Skeletal muscle tissue (tissue), 3 donors: ENCODE measurements at regions not wholly inside any gene's neighbourhood (a gene's known extent, or its start where the extent isn't known, plus 50 kb on each side); places are given as distances from the start of the nearest gene placed in this dataset.

Experiments
- H3K27ac ChIP-seq: one replicate; pipeline ENCODE4 v1.7.0; 2013; ENCODE audit warnings: mild to moderate bottlenecking, low read depth, low read length, inconsistent platforms
- H3K27me3 ChIP-seq, 3 donors: one replicate each; pipeline ENCODE4 v1.7.0; 2013; ENCODE audit warnings: low read length in 3 of 3; ENCODE audit not compliant: control insufficient read depth in 3 of 3, insufficient read depth in 3 of 3
- H3K36me3 ChIP-seq, 3 donors: one replicate each; pipeline ENCODE4 v1.7.0; 2013; ENCODE audit warnings: low read length in 3 of 3; ENCODE audit not compliant: control insufficient read depth in 3 of 3, insufficient read depth in 3 of 3
- H3K4me1 ChIP-seq, 3 donors: one replicate each; pipeline ENCODE4 v1.7.0; 2013; ENCODE audit warnings: low read length in 3 of 3, mild to moderate bottlenecking in 3 of 3; ENCODE audit not compliant: control insufficient read depth in 3 of 3, insufficient read depth in 3 of 3
- H3K4me3 ChIP-seq, 3 donors: one replicate each; pipeline ENCODE4 v1.7.0; 2013; ENCODE audit warnings: low read length in 3 of 3
- H3K9ac ChIP-seq, 3 donors: one replicate each; pipeline ENCODE4 v1.7.0; 2013; ENCODE audit warnings: low read length in 3 of 3, mild to moderate bottlenecking in 3 of 3, moderate library complexity in 2 of 3, low read depth in 1 of 3
- H3K9me3 ChIP-seq, 3 donors: one replicate each; pipeline ENCODE4 v1.7.0; 2013; ENCODE audit warnings: low read length in 3 of 3; ENCODE audit not compliant: control insufficient read depth in 3 of 3
- donor health status: Osteomylitis.

DNA sequence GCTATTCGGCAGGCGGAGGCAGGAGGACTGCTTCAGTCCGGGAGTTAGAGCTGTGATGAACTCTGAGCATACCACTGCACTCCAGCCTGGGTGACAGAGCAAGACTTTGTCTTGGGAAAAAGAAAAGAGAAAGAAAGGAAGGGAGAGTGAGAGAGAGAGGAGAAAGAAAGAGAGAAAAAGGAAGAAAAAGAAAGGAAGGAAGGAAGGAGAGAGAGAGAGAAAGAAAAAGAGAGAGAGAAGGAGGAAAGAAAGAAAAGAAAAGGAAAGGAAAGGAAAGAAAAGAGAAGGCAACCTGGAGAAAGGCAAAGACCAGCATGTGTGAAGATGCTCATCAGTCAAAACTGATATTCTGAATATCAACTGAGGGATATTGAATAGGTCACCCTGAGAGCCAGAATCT is 143.1 kb upstream of the SASH1 start:
- Histone ChIP-seq H3K9me3 (no peaks in the 10 kb centered on the region), H3K4me1 (peaks cover 0 to 5% (median 0%) of the 10 kb centered on the region in 3 donors), H3K9ac (no peak overlapping the region), H3K4me3 (no peak overlapping the region), H3K27ac (no peak overlapping the region), H3K36me3 (no peaks in the 10 kb centered on the region), H3K27me3 (peaks cover 0 to 4% (median 0%) of the 10 kb centered on the region in 3 donors)

DNA sequence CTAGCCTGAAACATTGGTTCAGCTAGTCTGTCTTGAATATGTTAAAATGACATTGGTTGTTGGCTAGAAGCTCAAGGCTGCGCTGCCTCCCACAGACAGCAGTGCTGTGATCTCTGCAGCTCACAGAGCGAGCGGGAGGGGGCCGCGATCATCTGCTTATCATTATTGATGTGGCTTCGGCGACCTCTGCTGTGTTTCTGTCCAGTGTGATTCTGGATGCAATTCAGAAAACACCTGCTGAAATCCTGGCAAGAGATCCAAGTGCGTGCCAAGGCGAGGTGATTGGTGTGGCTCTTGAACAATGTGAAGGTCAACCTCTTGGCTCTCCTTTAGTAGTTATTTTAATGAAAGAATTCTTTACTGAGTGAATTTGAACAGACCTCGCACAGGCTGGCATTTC is 142.3 kb upstream of the SASH1 start:
- Histone ChIP-seq H3K36me3 (no peaks in the 10 kb centered on the region), H3K27ac (no peak overlapping the region), H3K4me3 (no peak overlapping the region)

DNA sequence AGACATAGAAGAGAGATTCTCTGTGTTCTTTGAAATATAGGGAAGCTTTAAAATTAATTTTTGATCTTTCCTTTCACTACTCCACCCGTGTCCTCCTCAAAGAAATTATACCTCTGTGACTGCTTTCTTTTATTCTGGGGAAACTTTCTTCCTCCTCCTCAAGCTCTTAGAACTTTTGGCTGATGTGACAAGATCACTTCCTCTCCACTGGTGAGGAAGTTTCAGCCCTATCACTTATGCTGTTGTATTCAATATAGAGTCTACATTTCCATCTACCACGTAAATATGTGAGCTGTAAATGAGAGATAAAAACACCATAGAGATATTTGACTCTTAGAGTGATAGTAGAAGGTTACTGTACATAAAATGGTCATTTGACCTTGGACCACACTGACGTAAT is 141.9 kb upstream of the SASH1 start:
- Histone ChIP-seq H3K9me3 (no peaks in the 10 kb centered on the region), H3K27me3 (peaks cover 0 to 4% (median 0%) of the 10 kb centered on the region in 3 donors), H3K36me3 (no peaks in the 10 kb centered on the region)

More for the DNA sequence above, 142.3 kb upstream of the SASH1 start:
- Histone ChIP-seq H3K9me3 (no peaks in the 10 kb centered on the region), H3K27me3 (peaks cover 0 to 4% (median 0%) of the 10 kb centered on the region in 3 donors), H3K4me1 (peaks cover 0 to 5% (median 0%) of the 10 kb centered on the region in 3 donors), H3K9ac (no peak overlapping the region)

DNA sequence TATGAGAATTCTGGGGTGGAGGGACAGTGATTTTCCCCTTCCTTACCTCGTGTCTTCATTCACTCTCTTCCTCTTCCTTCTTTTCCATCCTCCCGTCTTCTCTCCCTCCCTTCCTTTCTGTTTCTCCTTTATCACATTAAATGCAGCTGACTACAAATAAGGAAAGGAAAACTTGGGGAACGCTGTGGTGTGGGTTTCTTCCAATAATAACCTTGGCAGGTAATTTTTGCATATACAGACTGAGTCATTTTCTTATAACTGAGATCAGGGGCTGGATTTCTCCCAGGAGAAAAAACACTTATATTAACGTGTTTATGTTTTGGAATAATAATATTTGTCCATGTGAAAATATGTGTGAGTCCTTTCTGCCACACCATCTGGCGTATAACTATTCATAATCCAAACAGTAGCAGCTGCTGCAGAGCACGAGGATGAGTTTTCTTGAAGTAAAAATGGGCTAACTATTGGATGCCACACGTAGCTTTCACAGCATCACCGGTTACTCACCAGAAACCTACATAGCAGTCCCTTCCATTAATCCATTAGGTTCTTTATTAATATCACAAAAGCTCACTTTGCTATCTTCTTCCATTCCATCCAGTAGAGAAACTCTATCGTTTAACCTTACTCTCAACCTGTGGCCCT is 139.2 kb upstream of the SASH1 start:
- Histone ChIP-seq H3K4me3 (no peak overlapping the region), H3K4me1 (peaks cover 0 to 5% (median 0%) of the 10 kb centered on the region in 3 donors), H3K9ac (no peak overlapping the region), H3K27ac (no peak overlapping the region), H3K9me3 (no peaks in the 10 kb centered on the region), H3K36me3 (no peaks in the 10 kb centered on the region), H3K27me3 (peaks cover 0 to 4% (median 0%) of the 10 kb centered on the region in 3 donors)

More for the DNA sequence above, 141.9 kb upstream of the SASH1 start:
- no peak overlapping the region for H3K9ac ChIP-seq
- no peak overlapping the region for H3K27ac ChIP-seq
- H3K4me1 ChIP-seq = peaks cover 0 to 5% (median 0%) of the 10 kb centered on the region in 3 donors
- no peak overlapping the region for H3K4me3 ChIP-seq

DNA sequence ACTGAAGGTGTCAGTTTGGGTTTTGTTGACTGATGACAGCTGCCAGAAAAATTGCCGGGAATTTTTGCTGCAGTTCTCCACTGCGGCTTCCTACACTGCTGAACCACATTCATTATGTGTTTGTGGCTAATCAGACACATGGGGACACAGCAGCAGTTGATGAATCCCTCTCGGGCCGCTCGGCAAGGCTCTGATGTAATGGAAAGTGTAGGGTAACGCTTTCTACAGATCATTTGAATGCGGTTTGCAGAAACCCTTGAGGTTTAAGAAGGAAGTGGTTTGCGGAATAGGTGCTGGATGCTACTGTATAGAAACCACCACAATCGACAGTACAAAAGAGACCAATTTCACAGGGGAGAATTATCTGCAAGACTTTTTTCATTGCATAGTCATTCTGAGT is 138.7 kb upstream of the SASH1 start:
- peaks cover 0 to 4% (median 0%) of the 10 kb centered on the region in 3 donors for H3K27me3 ChIP-seq
- no peak overlapping the region for H3K4me3 ChIP-seq
- H3K9ac ChIP-seq = no peak overlapping the region
- no peaks in the 10 kb centered on the region for H3K9me3 ChIP-seq
- peaks cover 0 to 5% (median 0%) of the 10 kb centered on the region in 3 donors for H3K4me1 ChIP-seq
- no peaks in the 10 kb centered on the region for H3K36me3 ChIP-seq
- no peak overlapping the region for H3K27ac ChIP-seq

DNA sequence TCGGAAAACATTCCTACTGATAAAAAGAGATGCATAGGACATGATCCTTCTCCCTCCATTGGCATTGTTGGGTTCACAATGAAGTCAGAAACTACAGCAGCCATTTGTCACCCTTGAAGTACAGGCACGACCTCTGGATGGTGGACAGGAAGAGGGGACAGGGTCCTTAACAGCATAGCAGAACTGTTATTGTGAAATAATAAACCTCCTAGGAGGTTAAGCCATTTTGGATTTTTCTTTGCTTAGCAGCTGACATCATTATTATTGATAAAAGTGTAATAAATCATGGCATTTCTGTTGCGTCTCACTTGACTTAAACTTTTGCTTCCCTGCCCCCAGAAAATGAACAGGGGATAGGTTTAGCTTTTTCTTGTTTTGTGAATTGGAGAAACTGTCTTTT is 134.3 kb upstream of the SASH1 start:
- no peak overlapping the region for H3K4me3 ChIP-seq
- H3K9me3 ChIP-seq = no peaks in the 10 kb centered on the region
- H3K9ac ChIP-seq = no peak overlapping the region
- H3K36me3 ChIP-seq = no peaks in the 10 kb centered on the region
- H3K27me3 ChIP-seq = no peaks in the 10 kb centered on the region
- H3K4me1 ChIP-seq = peaks cover 0 to 5% (median 0%) of the 10 kb centered on the region in 3 donors
- no peak overlapping the region for H3K27ac ChIP-seq

DNA sequence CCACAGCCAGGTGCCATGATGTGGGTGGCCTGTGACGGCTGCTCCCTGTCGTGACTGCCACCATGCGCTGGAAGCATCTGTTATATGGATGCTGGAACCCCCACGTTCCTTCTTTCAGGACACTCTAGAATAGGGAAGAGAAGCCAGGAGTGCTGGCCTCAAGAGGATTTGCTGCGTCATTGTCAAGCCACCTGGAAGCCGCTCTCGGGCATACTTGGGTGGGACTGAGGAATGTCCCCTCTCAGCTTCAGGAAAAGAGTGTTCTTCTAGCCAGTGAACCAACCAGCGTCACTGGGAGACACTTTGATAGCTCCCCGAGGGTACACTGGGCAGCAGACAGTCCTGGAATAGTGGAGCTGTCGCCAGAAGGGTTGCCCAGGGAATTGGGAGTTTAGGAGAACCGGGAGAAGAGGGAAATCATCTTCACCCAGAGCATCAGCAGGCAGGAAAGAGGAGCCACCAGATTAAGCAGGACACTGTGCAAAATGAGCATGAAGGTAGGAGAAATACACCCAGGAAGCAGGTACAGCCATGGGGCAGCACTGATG is 130.8 kb upstream of the SASH1 start:
- H3K9me3 ChIP-seq = no peaks in the 10 kb centered on the region
- no peaks in the 10 kb centered on the region for H3K4me1 ChIP-seq
- H3K9ac ChIP-seq = no peak overlapping the region
- no peak overlapping the region for H3K27ac ChIP-seq
- H3K4me3 ChIP-seq = no peak overlapping the region
- no peaks in the 10 kb centered on the region for H3K36me3 ChIP-seq
- H3K27me3 ChIP-seq = no peaks in the 10 kb centered on the region

DNA sequence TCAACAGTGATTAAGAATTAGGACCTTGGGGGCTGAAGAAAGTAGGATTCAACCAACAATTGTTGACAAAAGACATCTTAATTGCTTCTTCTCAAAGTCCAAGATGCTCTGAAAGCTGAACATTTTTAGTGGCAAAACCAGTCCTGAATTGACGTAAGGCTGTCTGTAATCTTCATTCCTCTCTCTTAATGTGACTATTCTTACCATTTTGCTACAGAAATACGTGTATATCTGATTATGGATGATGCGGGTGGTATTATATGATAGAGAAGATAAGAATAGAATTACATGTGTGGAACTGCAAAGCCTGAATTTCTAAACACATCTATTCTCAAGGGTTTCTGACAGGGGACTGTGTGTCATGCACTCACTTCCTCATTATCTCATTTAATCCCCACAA is 130.3 kb upstream of the SASH1 start:
- H3K27me3 ChIP-seq = no peaks in the 10 kb centered on the region
- H3K36me3 ChIP-seq = no peaks in the 10 kb centered on the region
- H3K9me3 ChIP-seq = no peaks in the 10 kb centered on the region
- H3K27ac ChIP-seq = no peak overlapping the region
- no peak overlapping the region for H3K9ac ChIP-seq
- no peak overlapping the region for H3K4me3 ChIP-seq
- no peaks in the 10 kb centered on the region for H3K4me1 ChIP-seq

DNA sequence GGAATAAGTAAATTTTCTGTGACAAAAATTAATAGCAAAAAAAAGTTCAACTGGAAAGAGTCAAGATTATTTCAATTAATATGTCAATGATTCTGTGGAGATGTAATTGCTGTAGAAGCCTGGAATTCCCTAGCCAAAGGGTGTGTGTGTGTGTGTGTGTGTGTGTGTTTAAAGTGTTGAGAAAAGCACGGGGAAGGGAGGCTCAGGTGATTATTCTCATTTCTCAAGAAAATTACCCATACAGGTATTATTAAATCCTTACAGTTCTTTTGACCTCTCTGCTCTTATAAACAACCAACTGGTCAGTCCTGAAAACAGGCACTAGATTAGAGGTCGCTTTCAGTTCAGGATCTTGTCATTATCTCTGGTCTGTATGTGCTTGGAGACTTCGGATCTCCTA is 129.3 kb upstream of the SASH1 start:
- H3K4me3 ChIP-seq = no peak overlapping the region
- H3K36me3 ChIP-seq = no peaks in the 10 kb centered on the region
- H3K27ac ChIP-seq = no peak overlapping the region

DNA sequence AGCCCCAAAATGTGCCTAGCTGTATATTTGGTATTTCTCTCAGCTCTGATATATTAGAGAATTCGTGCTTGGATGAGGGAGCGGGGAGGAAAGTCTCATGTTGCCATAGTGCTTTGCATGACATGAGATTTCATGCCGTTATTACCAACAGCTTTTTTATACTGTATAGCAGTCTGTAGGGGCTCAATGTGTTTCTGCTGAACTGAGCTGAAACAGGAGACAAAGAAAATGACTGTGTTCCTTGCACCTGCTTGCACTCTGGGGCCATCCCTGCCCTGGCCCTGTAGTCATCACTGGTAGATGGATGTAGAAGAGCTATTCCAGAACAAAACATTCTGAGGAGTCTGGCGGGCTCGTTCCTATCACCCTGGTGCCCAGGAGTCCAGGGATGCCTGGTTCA is 128.0 kb upstream of the SASH1 start:
- Histone ChIP-seq H3K4me1 (peaks cover 0 to 9% (median 0%) of the 10 kb centered on the region in 3 donors), H3K9ac (no peak overlapping the region)

More for the DNA sequence above, 129.3 kb upstream of the SASH1 start:
- H3K27me3 ChIP-seq = no peaks in the 10 kb centered on the region
- peaks cover 0 to 2% (median 0%) of the 10 kb centered on the region in 3 donors for H3K4me1 ChIP-seq
- no peaks in the 10 kb centered on the region for H3K9me3 ChIP-seq
- no peak overlapping the region for H3K9ac ChIP-seq

More for the DNA sequence above, 128.0 kb upstream of the SASH1 start:
- no peak overlapping the region for H3K27ac ChIP-seq
- no peak overlapping the region for H3K4me3 ChIP-seq
- H3K36me3 ChIP-seq = no peaks in the 10 kb centered on the region
- H3K27me3 ChIP-seq = no peaks in the 10 kb centered on the region
- H3K9me3 ChIP-seq = no peaks in the 10 kb centered on the region
